ENCODE measurements at regions not wholly inside any gene's neighbourhood (a gene's known extent, or its start where the extent isn't known, plus 50 kb on each side); places are given as distances from the start of the nearest gene placed in this dataset.
"Not testable (repeated sequence)": the region's sequence is repeated elsewhere in the genome, so short reads cannot be mapped to it uniquely, and the experiment has no call there.

GRCh38 chr15:20785151-20785936, 80.8 kb downstream of the POTEB2 start:
- DNase-seq = not testable (repeated sequence)

- not testable (repeated sequence) for DNase-seq
Measured at GRCh38 chr15:20783598-20784184, 82.4 kb downstream of the POTEB2 start.

GRCh38 chr15:20775412-20775811, 90.7 kb downstream of the POTEB2 start:
- DNase-seq = not testable (repeated sequence)

GRCh38 chr15:20767943-20768342, 98.2 kb downstream of the POTEB2 start:
- DNase-seq = not testable (repeated sequence)

GRCh38 chr15:20762422-20762821, 103.7 kb downstream of the POTEB2 start:
- DNase-seq = not testable (repeated sequence)

- not testable (repeated sequence) for DNase-seq
Measured at GRCh38 chr15:20756440-20756839, 109.7 kb downstream of the POTEB2 start.

- peak in 1 of 5 experiments; percentile 38 for DNase-seq
Measured at GRCh38 chr15:20755665-20756398, 110.3 kb downstream of the POTEB2 start.

- DNase-seq = not testable (repeated sequence)
Measured at GRCh38 chr15:20733493-20733892, 132.6 kb downstream of the POTEB2 start.
